HL-60 (cell line): ENCODE measurements at regions not wholly inside any gene's neighbourhood (a gene's known extent, or its start where the extent isn't known, plus 50 kb on each side); places are given as distances from the start of the nearest gene placed in this dataset.
"Not testable (repeated sequence)": the region's sequence is repeated elsewhere in the genome, so short reads cannot be mapped to it uniquely, and the experiment has no call there.

Experiments used
- CTCF ChIP-seq: IDR thresholded peaks from one replicate; pipeline ENCODE4 v1.5.1; 2011; ENCODE audit warnings: low read length, control low read depth, inconsistent platforms; ENCODE audit not compliant: insufficient read depth
- GABPA ChIP-seq: IDR thresholded peaks from 2 replicates; pipeline ENCODE4 v1.6.1; 2012; ENCODE audit warnings: low read depth
- POLR2AphosphoS5 ChIP-seq: IDR thresholded peaks from 2 replicates; pipeline ENCODE4 v1.6.1; 2012; ENCODE audit warnings: low read depth
- REST ChIP-seq: IDR thresholded peaks from 2 replicates; pipeline ENCODE4 v1.6.1; 2012; ENCODE audit warnings: low read depth; ENCODE audit not compliant: insufficient replicate concordance
- SPI1 ChIP-seq: IDR thresholded peaks from 2 replicates; pipeline ENCODE4 v1.6.1; 2012; ENCODE audit warnings: low read depth, mild to moderate bottlenecking, borderline replicate concordance

GRCh38 chr10:71106151-71106550 is 106.2 kb upstream of the UNC5B start:
- not testable (repeated sequence) for TF ChIP-seq CTCF, REST
- peak; percentile 51; the same call in 1 of the 2 replicates for TF ChIP-seq POLR2AphosphoS5
- peak; percentile 92 for TF ChIP-seq SPI1
- TF ChIP-seq GABPA, result 0 out of 2 replicates have a peak, but pooled peaks have one; percentile 32
